Rectal smooth muscle tissue (tissue), 1 donor: ENCODE measurements at regions not wholly inside any gene's neighbourhood (a gene's known extent, or its start where the extent isn't known, plus 50 kb on each side); places are given as distances from the start of the nearest gene placed in this dataset.

Source experiments
- H3K27ac ChIP-seq: one replicate; pipeline ENCODE4 v1.7.0; 2013; ENCODE audit warnings: low read depth, low read length, inconsistent platforms
- H3K27me3 ChIP-seq: one replicate; pipeline ENCODE4 v1.7.0; 2013; ENCODE audit warnings: low read length; ENCODE audit not compliant: control insufficient read depth, insufficient read depth
- H3K36me3 ChIP-seq: one replicate; pipeline ENCODE4 v1.7.0; 2013; ENCODE audit warnings: low read length; ENCODE audit not compliant: control insufficient read depth, insufficient read depth
- H3K4me1 ChIP-seq: one replicate; pipeline ENCODE4 v1.7.0; 2013; ENCODE audit warnings: low read length; ENCODE audit not compliant: control insufficient read depth, insufficient read depth
- H3K4me3 ChIP-seq: one replicate; pipeline ENCODE4 v1.7.0; 2013; ENCODE audit warnings: low read length
- H3K9ac ChIP-seq: one replicate; pipeline ENCODE4 v1.7.0; 2013; ENCODE audit warnings: low read length

- H3K9ac ChIP-seq = no peak overlapping the region
- H3K27me3 ChIP-seq = no peaks in the 10 kb centered on the region
- H3K4me1 ChIP-seq = no peaks in the 10 kb centered on the region
- no peak overlapping the region for H3K4me3 ChIP-seq
- no peak overlapping the region for H3K27ac ChIP-seq
- no peaks in the 10 kb centered on the region for H3K36me3 ChIP-seq
Observed at GRCh38 chr22:22137891-22138290, 106.7 kb upstream of the VPREB1 start.

- no peak overlapping the region for H3K4me3 ChIP-seq
- H3K27me3 ChIP-seq = no peaks in the 10 kb centered on the region
- no peaks in the 10 kb centered on the region for H3K4me1 ChIP-seq
- no peaks in the 10 kb centered on the region for H3K36me3 ChIP-seq
- no peak overlapping the region for H3K9ac ChIP-seq
- no peak overlapping the region for H3K27ac ChIP-seq
Observed at GRCh38 chr22:22133910-22134309, 110.7 kb upstream of the VPREB1 start.

GRCh38 chr22:22130953-22131608 lies 113.5 kb upstream of the VPREB1 start:
- Histone ChIP-seq H3K27me3 (no peaks in the 10 kb centered on the region), H3K4me1 (no peaks in the 10 kb centered on the region), H3K27ac (no peak overlapping the region), H3K9ac (no peak overlapping the region), H3K4me3 (no peak overlapping the region), H3K36me3 (no peaks in the 10 kb centered on the region)

- Histone ChIP-seq H3K27me3 (no peaks in the 10 kb centered on the region), H3K36me3 (no peaks in the 10 kb centered on the region), H3K27ac (no peak overlapping the region), H3K4me1 (no peaks in the 10 kb centered on the region), H3K4me3 (no peak overlapping the region), H3K9ac (no peak overlapping the region)
Observed at GRCh38 chr22:22129387-22129786, 115.2 kb upstream of the VPREB1 start.

- Histone ChIP-seq H3K4me3 (no peak overlapping the region), H3K9ac (no peak overlapping the region), H3K27ac (no peak overlapping the region), H3K4me1 (no peaks in the 10 kb centered on the region), H3K36me3 (no peaks in the 10 kb centered on the region), H3K27me3 (no peaks in the 10 kb centered on the region)
Observed at GRCh38 chr22:22128440-22128839, 116.1 kb upstream of the VPREB1 start.

GRCh38 chr22:22127100-22127499 lies 117.5 kb upstream of the VPREB1 start:
- H3K4me1 ChIP-seq = no peaks in the 10 kb centered on the region
- H3K36me3 ChIP-seq = no peaks in the 10 kb centered on the region
- no peak overlapping the region for H3K27ac ChIP-seq
- no peak overlapping the region for H3K9ac ChIP-seq
- no peak overlapping the region for H3K4me3 ChIP-seq
- no peaks in the 10 kb centered on the region for H3K27me3 ChIP-seq

- H3K4me1 ChIP-seq = no peaks in the 10 kb centered on the region
- H3K4me3 ChIP-seq = no peak overlapping the region
- H3K27me3 ChIP-seq = no peaks in the 10 kb centered on the region
- no peak overlapping the region for H3K9ac ChIP-seq
- no peak overlapping the region for H3K27ac ChIP-seq
- no peaks in the 10 kb centered on the region for H3K36me3 ChIP-seq
Observed at GRCh38 chr22:22125579-22126468, 118.8 kb upstream of the VPREB1 start.

GRCh38 chr22:22125028-22125578 lies 119.5 kb upstream of the VPREB1 start:
- Histone ChIP-seq H3K4me3 (no peak overlapping the region), H3K9ac (no peak overlapping the region), H3K27ac (no peak overlapping the region), H3K27me3 (no peaks in the 10 kb centered on the region), H3K4me1 (no peaks in the 10 kb centered on the region), H3K36me3 (no peaks in the 10 kb centered on the region)

- no peaks in the 10 kb centered on the region for H3K4me1 ChIP-seq
- H3K4me3 ChIP-seq = no peak overlapping the region
- no peak overlapping the region for H3K27ac ChIP-seq
- no peaks in the 10 kb centered on the region for H3K36me3 ChIP-seq
- no peak overlapping the region for H3K9ac ChIP-seq
- H3K27me3 ChIP-seq = no peaks in the 10 kb centered on the region
Observed at GRCh38 chr22:22124374-22124773, 120.2 kb upstream of the VPREB1 start.

GRCh38 chr22:22123960-22124278 lies 120.7 kb upstream of the VPREB1 start:
- Histone ChIP-seq H3K36me3 (no peaks in the 10 kb centered on the region), H3K4me3 (no peak overlapping the region), H3K4me1 (no peaks in the 10 kb centered on the region), H3K27ac (no peak overlapping the region), H3K9ac (no peak overlapping the region), H3K27me3 (no peaks in the 10 kb centered on the region)

GRCh38 chr22:22123118-22123959 lies 121.2 kb upstream of the VPREB1 start:
- no peaks in the 10 kb centered on the region for H3K36me3 ChIP-seq
- no peak overlapping the region for H3K4me3 ChIP-seq
- no peak overlapping the region for H3K9ac ChIP-seq
- no peaks in the 10 kb centered on the region for H3K27me3 ChIP-seq
- no peaks in the 10 kb centered on the region for H3K4me1 ChIP-seq
- no peak overlapping the region for H3K27ac ChIP-seq
